ENCODE measurements at regions not wholly inside any gene's neighbourhood (a gene's known extent, or its start where the extent isn't known, plus 50 kb on each side); places are given as distances from the start of the nearest gene placed in this dataset.

- Histone ChIP-seq H2BK15ac (ENCODE audit: low read depth, low read length) (no peak overlapping the region), H3K4me2 (ENCODE audit: insufficient read depth, insufficient read length, low read length) (no peak overlapping the region), H2BK12ac (ENCODE audit: insufficient read length, low read depth, low read length) (no peak overlapping the region), H3K23ac (ENCODE audit: insufficient read length, low read depth, low read length) (no peak overlapping the region), H3K4ac (ENCODE audit: low read depth, low read length) (no peak overlapping the region), H2AK5ac (ENCODE audit: insufficient read length, low read length) (no peak overlapping the region), H3K79me1 (ENCODE audit: insufficient read depth, low read depth, low read length, poor library complexity, severe bottlenecking) (no peaks in the 10 kb centered on the region), H3K18ac (ENCODE audit: insufficient read length, low read depth, low read length) (no peak overlapping the region), H2AFZ (ENCODE audit: low read length) (no peak overlapping the region), H3K23me2 (ENCODE audit: insufficient read length, low read depth, low read length, poor library complexity, severe bottlenecking) (no peaks in the 10 kb centered on the region), H3K79me2 (ENCODE audit: insufficient read depth, low read length) (no peaks in the 10 kb centered on the region), H4K5ac (ENCODE audit: insufficient read length, low read depth, low read length) (no peak overlapping the region), H4K91ac (ENCODE audit: insufficient read length, low read depth, low read length) (no peak overlapping the region), H3K27me3 (ENCODE audit: insufficient read depth, low read length) (no peaks in the 10 kb centered on the region), H2BK20ac (ENCODE audit: low read depth, low read length, poor library complexity, severe bottlenecking) (no peak overlapping the region), H2BK5ac (ENCODE audit: insufficient read length, low read length) (no peak overlapping the region), H4K8ac (replicated peaks; ENCODE audit: insufficient read length, low read depth, low read length) (no peak overlapping the region), H3K9ac (ENCODE audit: extremely low read depth, insufficient read length, low read length) (no peak overlapping the region), H3K9me3 (ENCODE audit: control insufficient read depth, low read depth, low read length) (no peaks in the 10 kb centered on the region), H2BK120ac (ENCODE audit: low read depth, low read length, poor library complexity, severe bottlenecking) (no peak overlapping the region), H3K27ac (ENCODE audit: insufficient read length, low read depth, low read length) (no peak overlapping the region), H3K14ac (ENCODE audit: insufficient read depth, low read length) (no peak overlapping the region), H3K56ac (ENCODE audit: insufficient read length, low read depth, low read length) (no peak overlapping the region), H3K4me1 (ENCODE audit: insufficient read depth, low read length) (no peaks in the 10 kb centered on the region), H3T11ph (ENCODE audit: low read length) (no peak overlapping the region), H4K20me1 (ENCODE audit: control insufficient read depth, insufficient read depth, insufficient read length) (no peaks in the 10 kb centered on the region)
- Mint-ChIP-seq H3K36me3 (ENCODE audit: insufficient read depth in 1 of 3, low read depth in 3 of 3) (no peaks in the 10 kb centered on the region), H3K9me3 (no peaks in the 10 kb centered on the region), H3K27ac (no peak overlapping the region), H3K27me3 (ENCODE audit: low read depth) (no peaks in the 10 kb centered on the region), H3K4me3 (no peak overlapping the region), H3K4me1 (no peaks in the 10 kb centered on the region)
- no peak for TF ChIP-seq CTCF (conservative IDR thresholded peaks at IDR 0.05)
- WGBS (ENCODE audit: extremely low coverage, insufficient read length, low lambda C conversion rate) = no CpG with 5 or more reads among the region's 3 CpGs
- no peak for DNase-seq
Measured at GRCh38 chr5:39702928-39703327, 278.1 kb upstream of the DAB2 start.

Measured in H9 (cell line).